ENCODE measurements at regions not wholly inside any gene's neighbourhood (a gene's known extent, or its start where the extent isn't known, plus 50 kb on each side); places are given as distances from the start of the nearest gene placed in this dataset.

- Mint-ChIP-seq H3K4me1 (ENCODE audit: low read depth) (peaks cover 7% of the 10 kb centered on the region), H3K36me3 (ENCODE audit: low read depth) (no peaks in the 10 kb centered on the region), H3K27ac (ENCODE audit: unreplicated experiment) (no peak overlapping the region), H3K9me3 (ENCODE audit: low read depth) (no peaks in the 10 kb centered on the region), H3K4me3 (ENCODE audit: unreplicated experiment) (no peak overlapping the region), H3K27me3 (ENCODE audit: low read depth) (no peaks in the 10 kb centered on the region)
- DNase-seq (ENCODE audit: low spot score), result no peak
- no peak for TF ChIP-seq CTCF (IDR thresholded peaks at IDR 0.05)
Measured at GRCh38 chr9:18357321-18357720, 116.6 kb upstream of the ADAMTSL1 start.

GRCh38 chr9:18358325-18358724 lies 115.6 kb upstream of the ADAMTSL1 start:
- Mint-ChIP-seq H3K4me1 (ENCODE audit: low read depth) (peaks cover 18% of the 10 kb centered on the region), H3K9me3 (ENCODE audit: low read depth) (no peaks in the 10 kb centered on the region), H3K36me3 (ENCODE audit: low read depth) (no peaks in the 10 kb centered on the region), H3K4me3 (ENCODE audit: unreplicated experiment) (no peak overlapping the region), H3K27ac (ENCODE audit: unreplicated experiment) (no peak overlapping the region), H3K27me3 (ENCODE audit: low read depth) (no peaks in the 10 kb centered on the region)
- no peak for TF ChIP-seq CTCF (IDR thresholded peaks at IDR 0.05)
- DNase-seq (ENCODE audit: low spot score), result no peak

- Mint-ChIP-seq H3K4me3 (ENCODE audit: unreplicated experiment) (no peak overlapping the region), H3K27ac (ENCODE audit: unreplicated experiment) (no peak overlapping the region), H3K4me1 (ENCODE audit: low read depth) (peaks cover 25% of the 10 kb centered on the region), H3K36me3 (ENCODE audit: low read depth) (no peaks in the 10 kb centered on the region), H3K9me3 (ENCODE audit: low read depth) (no peaks in the 10 kb centered on the region), H3K27me3 (ENCODE audit: low read depth) (no peaks in the 10 kb centered on the region)
- no peak for DNase-seq (ENCODE audit: low spot score)
- no peak for TF ChIP-seq CTCF (IDR thresholded peaks at IDR 0.05)
Measured at GRCh38 chr9:18359335-18359734, 114.6 kb upstream of the ADAMTSL1 start.

- DNase-seq (ENCODE audit: low spot score), result no peak
- Mint-ChIP-seq H3K36me3 (ENCODE audit: low read depth) (no peaks in the 10 kb centered on the region), H3K27ac (ENCODE audit: unreplicated experiment) (no peak overlapping the region), H3K4me3 (ENCODE audit: unreplicated experiment) (no peak overlapping the region), H3K4me1 (ENCODE audit: low read depth) (peaks cover 25% of the 10 kb centered on the region), H3K27me3 (ENCODE audit: low read depth) (no peaks in the 10 kb centered on the region), H3K9me3 (ENCODE audit: low read depth) (no peaks in the 10 kb centered on the region)
- no peak for TF ChIP-seq CTCF (IDR thresholded peaks at IDR 0.05)
Measured at GRCh38 chr9:18360005-18360404, 113.9 kb upstream of the ADAMTSL1 start.

GRCh38 chr9:18361646-18362045 lies 112.3 kb upstream of the ADAMTSL1 start:
- Mint-ChIP-seq H3K4me1 (ENCODE audit: low read depth) (peaks cover 25% of the 10 kb centered on the region), H3K36me3 (ENCODE audit: low read depth) (no peaks in the 10 kb centered on the region), H3K9me3 (ENCODE audit: low read depth) (no peaks in the 10 kb centered on the region), H3K27me3 (ENCODE audit: low read depth) (no peaks in the 10 kb centered on the region), H3K27ac (ENCODE audit: unreplicated experiment) (no peak overlapping the region), H3K4me3 (ENCODE audit: unreplicated experiment) (no peak overlapping the region)
- DNase-seq (ENCODE audit: low spot score), result no peak
- TF ChIP-seq CTCF (IDR thresholded peaks at IDR 0.05), result no peak
